Fibroblast of lung (primary cell): ENCODE measurements at regions not wholly inside any gene's neighbourhood (a gene's known extent, or its start where the extent isn't known, plus 50 kb on each side); places are given as distances from the start of the nearest gene placed in this dataset.

Experiments used
- DNase-seq, 2 donors: peaks; one replicate each; pipeline versions ENCODE4 v3.0.0 to v3.0.0-alpha.2; 2010; ENCODE audit warnings: low read depth in 2 of 2
- H2AFZ ChIP-seq: 2 replicates; pipeline ENCODE4 v1.5.1; 2012; ENCODE audit warnings: low read length, control low read depth, inconsistent platforms
- H3K27ac ChIP-seq: 2 replicates; pipeline ENCODE4 v1.5.1; 2011; ENCODE audit warnings: low read length, control low read depth; ENCODE audit not compliant: insufficient read depth
- H3K27me3 ChIP-seq: 2 replicates; pipeline ENCODE4 v1.5.1; 2011; ENCODE audit warnings: mild to moderate bottlenecking, low read length; ENCODE audit not compliant: control insufficient read depth, insufficient read depth
- H3K36me3 ChIP-seq: 2 replicates; pipeline ENCODE4 v1.5.1; 2011; ENCODE audit warnings: low read length; ENCODE audit not compliant: control insufficient read depth, insufficient read depth
- H3K4me1 ChIP-seq: 2 replicates; pipeline ENCODE4 v1.5.1; 2011; ENCODE audit warnings: low read length; ENCODE audit not compliant: control insufficient read depth, insufficient read depth; ENCODE audit errors: extremely low read depth
- H3K4me2 ChIP-seq: 2 replicates; pipeline ENCODE4 v1.5.1; 2011; ENCODE audit warnings: low read length, control low read depth; ENCODE audit not compliant: insufficient read depth; ENCODE audit errors: extremely low read depth
- H3K4me3 ChIP-seq, 4 experiments: fragments of 200-600 bp in 1 of 4; sonication (generic) in 1 of 4; replicated peaks in 1 of 4; 2 replicates each; pipeline ENCODE4 v1.5.1; 2011 to 2016; ENCODE audit warnings: low read length in 4 of 4, low read depth in 3 of 4, mild to moderate bottlenecking in 3 of 4, control low read depth in 2 of 4, inconsistent platforms in 1 of 4, mixed read lengths in 1 of 4; ENCODE audit not compliant: insufficient read depth in 1 of 4; ENCODE audit errors: control extremely low read depth in 1 of 4
- H3K79me2 ChIP-seq: 2 replicates; pipeline ENCODE4 v1.5.1; 2012; ENCODE audit warnings: mild to moderate bottlenecking, low read length, inconsistent platforms; ENCODE audit not compliant: control insufficient read depth, insufficient read depth
- H3K9ac ChIP-seq: 2 replicates; pipeline ENCODE4 v1.5.1; 2011; ENCODE audit warnings: mild to moderate bottlenecking, low read length, control low read depth; ENCODE audit not compliant: insufficient read depth
- H3K9me3 ChIP-seq: 2 replicates; pipeline ENCODE4 v1.5.1; 2012; ENCODE audit warnings: low read depth, low read length; ENCODE audit not compliant: control insufficient read depth, insufficient read depth
- H4K20me1 ChIP-seq: 2 replicates; pipeline ENCODE4 v1.5.1; 2011; ENCODE audit warnings: low read length; ENCODE audit not compliant: control insufficient read depth, insufficient read depth; ENCODE audit errors: extremely low read depth
- EZH2 ChIP-seq: IDR thresholded peaks from 2 replicates; pipeline ENCODE4 v1.5.1; 2012; ENCODE audit warnings: low read length, control low read depth, mild to moderate bottlenecking; ENCODE audit errors: missing control alignments
- TF ChIP-seq, protein P1 (sequence below), 2 donors: IDR thresholded peaks in 1 of 2; conservative IDR thresholded peaks in 1 of 2; 1 replicate in 1 of 2; 2 replicates in 1 of 2; pipeline ENCODE4 v1.5.1; 2011 to 2012; ENCODE audit warnings: low read length in 2 of 2, control low read depth in 1 of 2, inconsistent platforms in 1 of 2, low read depth in 1 of 2, mild to moderate bottlenecking in 1 of 2

DNA sequence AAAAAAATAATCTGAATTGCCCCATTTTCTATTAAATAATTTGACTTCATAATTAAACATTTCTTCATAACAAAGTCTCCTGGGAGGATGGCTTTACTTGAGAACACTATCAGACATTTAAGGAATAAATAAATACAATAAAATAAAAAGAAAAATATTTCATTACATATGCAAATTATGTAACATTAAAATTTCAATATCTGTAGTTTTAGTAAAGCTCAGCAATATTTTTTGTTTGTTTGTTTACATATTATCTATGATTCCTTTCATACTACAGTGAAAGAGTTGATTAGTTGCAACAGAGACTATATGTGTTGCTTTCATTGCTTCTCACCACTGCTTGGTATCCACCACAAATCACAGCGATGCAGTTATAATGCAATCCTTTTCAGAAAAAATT, 474.9 kb upstream of the GJE1 start:
- Histone ChIP-seq H3K4me1 (no peaks in the 10 kb centered on the region), H3K4me2 (no peak overlapping the region), H3K36me3 (no peaks in the 10 kb centered on the region), H3K9ac (no peak overlapping the region), H3K9me3 (no peaks in the 10 kb centered on the region), H2AFZ (no peak overlapping the region), H3K79me2 (no peaks in the 10 kb centered on the region), H4K20me1 (no peaks in the 10 kb centered on the region), H3K4me3 (no peak overlapping the region), H3K27ac (no peak overlapping the region), H3K27me3 (no peaks in the 10 kb centered on the region)
- no peak for DNase-seq
- TF ChIP-seq EZH2, result no peak
- TF ChIP-seq, protein P1, sequence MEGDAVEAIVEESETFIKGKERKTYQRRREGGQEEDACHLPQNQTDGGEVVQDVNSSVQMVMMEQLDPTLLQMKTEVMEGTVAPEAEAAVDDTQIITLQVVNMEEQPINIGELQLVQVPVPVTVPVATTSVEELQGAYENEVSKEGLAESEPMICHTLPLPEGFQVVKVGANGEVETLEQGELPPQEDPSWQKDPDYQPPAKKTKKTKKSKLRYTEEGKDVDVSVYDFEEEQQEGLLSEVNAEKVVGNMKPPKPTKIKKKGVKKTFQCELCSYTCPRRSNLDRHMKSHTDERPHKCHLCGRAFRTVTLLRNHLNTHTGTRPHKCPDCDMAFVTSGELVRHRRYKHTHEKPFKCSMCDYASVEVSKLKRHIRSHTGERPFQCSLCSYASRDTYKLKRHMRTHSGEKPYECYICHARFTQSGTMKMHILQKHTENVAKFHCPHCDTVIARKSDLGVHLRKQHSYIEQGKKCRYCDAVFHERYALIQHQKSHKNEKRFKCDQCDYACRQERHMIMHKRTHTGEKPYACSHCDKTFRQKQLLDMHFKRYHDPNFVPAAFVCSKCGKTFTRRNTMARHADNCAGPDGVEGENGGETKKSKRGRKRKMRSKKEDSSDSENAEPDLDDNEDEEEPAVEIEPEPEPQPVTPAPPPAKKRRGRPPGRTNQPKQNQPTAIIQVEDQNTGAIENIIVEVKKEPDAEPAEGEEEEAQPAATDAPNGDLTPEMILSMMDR (conservative IDR thresholded peaks at IDR 0.05 in 1 of 2, IDR thresholded peaks at IDR 0.05 in 1 of 2; ENCODE audit: low read depth in 1 of 2, low read length in 2 of 2), result no peak

DNA sequence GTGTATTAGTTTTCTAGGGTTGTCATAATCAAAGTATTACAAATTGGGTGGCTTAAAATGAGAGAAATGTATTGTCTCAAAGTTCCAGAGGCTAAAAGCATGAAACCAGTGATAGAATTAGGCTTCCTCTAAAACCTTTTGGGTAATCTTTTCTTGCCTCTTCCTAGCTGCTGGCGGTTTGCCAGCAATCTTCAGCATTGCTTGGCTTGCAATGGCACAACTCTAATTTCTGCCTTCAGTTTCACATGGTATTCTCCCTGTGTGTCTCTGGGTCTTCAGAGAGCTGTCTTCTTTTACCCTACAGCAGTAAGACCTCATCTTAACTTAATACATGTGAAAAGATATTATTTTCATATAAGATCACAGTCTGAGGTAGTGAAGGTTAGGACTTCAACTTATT, 479.1 kb upstream of the GJE1 start:
- no peaks in the 10 kb centered on the region for H3K36me3 ChIP-seq
- DNase-seq, result peak in 1 of 2 donors; percentile 6
- no peaks in the 10 kb centered on the region for H3K4me1 ChIP-seq
- H2AFZ ChIP-seq, result no peak overlapping the region
- no peaks in the 10 kb centered on the region for H3K9me3 ChIP-seq
- H3K27me3 ChIP-seq, result no peaks in the 10 kb centered on the region
- no peaks in the 10 kb centered on the region for H4K20me1 ChIP-seq
- H3K9ac ChIP-seq, result no peak overlapping the region
- no peak overlapping the region for H3K4me2 ChIP-seq
- H3K79me2 ChIP-seq, result no peaks in the 10 kb centered on the region
- no peak for TF ChIP-seq EZH2
- TF ChIP-seq, protein P1 (conservative IDR thresholded peaks at IDR 0.05 in 1 of 2, IDR thresholded peaks at IDR 0.05 in 1 of 2; ENCODE audit: low read depth in 1 of 2, low read length in 2 of 2), result no peak
- no peak overlapping the region for H3K27ac ChIP-seq
- H3K4me3 ChIP-seq, result no peak overlapping the region

DNA sequence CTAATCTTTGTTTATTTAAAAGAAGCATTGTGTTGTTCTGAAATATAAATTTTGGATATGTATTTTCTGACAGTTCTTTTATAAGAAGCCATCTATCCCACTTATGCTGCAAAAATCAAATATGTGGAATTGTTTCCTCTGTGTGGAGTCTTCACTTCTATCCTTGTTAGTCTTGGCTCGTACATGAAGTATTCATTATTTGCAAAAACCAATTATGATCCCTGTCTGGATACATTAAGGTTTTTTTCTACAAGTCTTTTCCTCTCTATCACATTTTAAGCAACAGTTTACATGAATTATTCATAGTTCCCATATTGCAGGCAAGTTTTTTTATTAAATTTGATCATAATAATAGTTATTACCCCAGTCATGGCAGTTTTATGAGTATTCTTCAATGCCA, 490.8 kb upstream of the GJE1 start:
- TF ChIP-seq, protein P1 (conservative IDR thresholded peaks at IDR 0.05 in 1 of 2, IDR thresholded peaks at IDR 0.05 in 1 of 2; ENCODE audit: low read depth in 1 of 2, low read length in 2 of 2), result no peak
- no peak for TF ChIP-seq EZH2
- Histone ChIP-seq H3K79me2 (no peaks in the 10 kb centered on the region), H2AFZ (no peak overlapping the region), H3K36me3 (no peaks in the 10 kb centered on the region), H3K27me3 (no peaks in the 10 kb centered on the region), H4K20me1 (no peaks in the 10 kb centered on the region), H3K4me2 (no peak overlapping the region), H3K27ac (no peak overlapping the region), H3K4me3 (no peak overlapping the region), H3K4me1 (no peaks in the 10 kb centered on the region), H3K9me3 (no peaks in the 10 kb centered on the region), H3K9ac (no peak overlapping the region)
- DNase-seq, result no peak
